Right forelimb (tissue), 1 donor: ENCODE measurements at regions not wholly inside any gene's neighbourhood (a gene's known extent, or its start where the extent isn't known, plus 50 kb on each side); places are given as distances from the start of the nearest gene placed in this dataset.
A peak's percentile ranks its signal among the peaks of the same experiment; 100 is the strongest.

ENCODE experiments used
- DNase-seq: peaks from one replicate; pipeline ENCODE4 v3.0.0-alpha.2; 2018

DNA sequence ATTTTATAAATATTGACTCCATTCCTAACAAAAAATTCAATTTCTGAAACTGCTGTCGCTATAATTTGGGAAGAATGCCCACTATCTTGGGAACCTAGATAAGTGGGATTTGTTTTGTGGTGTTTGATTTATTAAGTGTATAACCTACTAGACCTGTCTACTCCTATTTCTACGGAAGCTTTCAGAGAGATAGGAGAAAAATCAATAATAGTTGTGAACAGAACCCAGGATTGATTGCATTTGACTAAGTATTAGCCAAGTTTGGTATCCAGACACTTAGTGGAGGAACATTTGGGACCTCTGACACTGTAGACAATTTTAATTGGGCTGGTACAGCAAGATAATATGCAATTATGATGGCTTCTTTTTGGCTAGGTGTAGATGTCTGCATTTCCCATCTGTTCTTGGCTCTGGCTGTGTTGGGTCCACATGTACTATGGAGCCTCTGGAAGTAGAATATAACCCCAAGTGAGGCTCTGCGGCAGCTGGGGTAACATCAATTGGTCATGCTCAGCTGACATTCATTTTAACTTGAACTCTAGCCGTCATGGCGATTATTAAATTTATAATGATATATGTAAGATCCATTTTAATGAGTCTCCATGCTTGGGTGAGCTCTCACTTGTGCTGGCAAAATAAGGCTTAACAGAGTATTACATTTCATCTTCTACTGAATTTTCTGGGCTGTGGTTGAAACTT lies 111.5 kb upstream of the E2F8 start:
- DNase-seq = no peak

DNA sequence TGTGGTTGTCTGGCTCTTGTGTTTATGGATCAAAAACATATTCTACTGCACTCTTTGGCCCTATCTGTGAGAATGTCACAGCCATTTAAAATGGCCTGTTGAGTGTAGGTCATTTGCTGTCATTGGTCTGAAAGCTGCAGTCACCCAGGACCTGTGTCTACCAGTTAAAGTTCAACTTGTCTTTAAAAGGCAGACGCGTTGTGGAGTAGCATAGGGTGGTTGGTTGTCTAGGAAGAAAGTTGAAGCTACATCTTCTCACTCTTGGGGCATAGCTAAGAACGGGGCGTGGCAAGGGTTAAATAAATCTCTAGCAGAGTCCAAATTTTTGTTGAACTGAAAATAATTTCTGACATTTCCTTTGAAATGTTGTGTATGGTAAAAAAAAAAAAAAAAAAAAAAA lies 110.7 kb upstream of the E2F8 start:
- DNase-seq = no peak

DNA sequence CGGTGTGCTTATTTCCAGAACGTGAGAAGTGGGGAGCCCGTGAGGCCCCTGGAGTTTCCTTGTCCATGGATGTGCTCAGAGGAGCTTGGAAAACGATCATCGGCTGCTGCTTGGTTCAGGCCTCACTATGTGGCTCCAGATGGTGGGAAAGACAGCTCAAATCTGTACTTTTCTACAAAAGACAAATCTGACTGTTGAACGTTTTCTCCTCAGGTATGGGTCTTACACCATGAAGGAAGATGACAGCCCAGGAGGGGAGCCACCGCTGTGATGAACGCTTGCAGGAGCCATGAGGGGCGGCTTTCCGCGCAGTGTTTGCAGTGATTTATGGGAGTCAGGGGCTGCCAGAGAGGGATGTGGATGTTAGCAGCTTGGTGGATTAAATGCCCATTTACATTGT lies 109.4 kb upstream of the E2F8 start:
- no peak for DNase-seq

DNA sequence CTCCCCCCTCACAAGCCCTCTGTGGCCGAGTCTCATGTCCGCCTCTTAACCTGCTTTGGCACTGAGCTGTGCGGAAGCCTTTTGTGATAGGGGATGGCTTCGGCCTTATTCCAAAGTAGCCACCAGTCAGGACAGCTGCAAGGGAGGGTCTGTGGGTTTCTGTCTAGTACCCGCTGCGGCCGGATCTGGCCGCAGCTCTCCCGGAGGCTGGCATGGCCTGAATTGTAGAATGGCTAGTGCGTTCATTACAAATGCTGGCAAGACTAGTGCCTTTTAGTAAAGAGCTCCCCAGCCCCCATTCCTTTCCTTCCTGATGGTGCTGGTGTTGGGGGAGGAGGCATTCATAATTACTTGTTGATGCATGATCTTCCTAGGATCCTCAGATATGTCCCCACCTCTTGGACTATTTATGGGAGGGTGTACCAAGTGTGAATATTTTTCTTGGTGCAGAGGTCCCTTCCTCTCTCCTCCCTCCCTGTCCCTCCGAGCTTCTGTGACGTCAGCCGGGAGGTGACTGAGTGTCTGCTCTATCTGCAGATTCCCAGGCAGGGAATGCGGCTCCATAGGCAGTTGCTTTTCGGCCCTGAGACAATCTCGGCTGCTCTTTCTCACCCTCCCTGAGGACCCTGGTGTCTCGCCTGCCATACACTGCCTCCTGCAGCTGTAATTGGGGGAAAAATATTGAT lies 108.7 kb upstream of the E2F8 start:
- no peak for DNase-seq

DNA sequence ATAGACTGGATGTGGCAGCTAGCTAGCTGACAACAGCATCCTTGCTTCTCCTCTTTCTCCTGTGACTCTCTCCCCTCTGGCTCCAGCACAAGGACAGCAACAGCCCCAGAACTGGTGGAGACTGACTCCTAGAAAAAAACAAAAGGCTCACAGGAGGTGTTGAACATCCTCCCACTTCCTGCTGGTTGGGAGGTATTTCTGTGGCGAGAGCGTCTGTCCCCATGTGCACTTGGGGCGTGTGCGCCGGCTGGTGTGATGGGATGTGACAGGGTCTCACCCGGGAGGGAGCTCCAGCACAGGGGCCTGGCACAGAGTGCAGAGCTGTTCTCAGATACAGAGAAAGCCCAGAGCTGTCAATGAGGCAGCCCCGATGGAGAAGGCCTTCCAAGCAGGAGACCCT lies 107.2 kb upstream of the E2F8 start:
- no peak for DNase-seq

DNA sequence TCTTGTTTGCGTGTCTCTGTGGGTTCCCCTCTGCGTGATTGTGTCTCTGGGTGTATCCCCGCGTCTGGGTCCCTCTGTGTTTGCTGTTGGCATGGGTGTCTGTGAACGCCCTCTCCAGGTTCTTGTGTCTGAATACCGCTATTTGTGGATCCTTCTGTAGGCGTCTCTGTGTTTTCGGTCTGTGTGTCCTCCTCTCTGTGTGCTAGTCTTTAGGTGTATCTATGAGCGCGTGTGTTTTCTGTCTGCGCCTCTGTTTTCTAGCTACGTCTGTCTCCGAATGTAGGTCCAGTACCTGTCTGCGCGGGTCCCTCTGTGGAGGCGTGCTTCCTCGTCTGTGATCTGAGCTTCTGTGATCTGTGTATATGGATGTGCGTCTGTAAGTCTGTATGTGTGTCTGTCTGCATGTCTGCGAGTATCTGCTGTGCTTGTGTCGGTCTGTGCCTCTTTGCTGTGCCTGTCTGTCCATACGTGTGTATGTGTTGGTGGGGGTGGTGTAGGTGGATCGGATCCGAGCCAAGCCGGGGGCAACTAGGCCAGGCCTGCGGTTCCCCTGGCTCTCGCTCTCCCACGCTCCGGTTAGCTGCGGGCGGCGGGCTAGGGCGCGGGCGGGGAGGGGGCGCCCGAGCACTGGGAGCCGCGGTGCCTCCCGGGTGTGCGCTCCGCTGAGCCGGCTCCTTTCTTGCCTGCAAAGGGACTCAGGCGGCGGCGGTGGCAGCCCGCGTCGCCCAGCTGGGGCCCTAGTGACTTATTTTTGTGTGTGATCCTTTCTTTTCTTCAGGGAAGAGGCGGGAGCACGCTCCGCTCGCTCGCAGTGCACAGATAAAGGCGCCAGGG lies 105.3 kb upstream of the E2F8 start:
- DNase-seq = no peak

DNA sequence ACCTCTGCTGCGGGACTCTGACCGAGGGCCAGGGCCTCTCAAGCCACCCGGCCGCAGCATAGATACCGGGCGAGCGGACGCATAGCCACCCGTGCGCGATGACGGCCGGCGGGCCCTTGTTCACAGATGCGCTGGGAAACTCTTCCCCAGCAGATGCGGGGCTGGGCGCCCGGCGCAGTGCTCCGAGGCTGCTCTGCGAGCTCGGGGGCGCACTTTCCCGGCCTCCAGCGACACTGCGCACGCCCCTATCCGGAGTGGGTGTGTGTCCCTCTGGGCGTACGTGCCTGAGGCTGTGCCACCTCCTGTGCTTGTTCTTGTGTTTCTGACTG lies 104.7 kb upstream of the E2F8 start:
- DNase-seq = no peak

- peak; percentile 56 for DNase-seq
Measured at GRCh38 chr11:19344661-19345518, 104.1 kb upstream of the E2F8 start.

- no peak for DNase-seq
Measured at GRCh38 chr11:19342036-19342435, 101.3 kb upstream of the E2F8 start.

GRCh38 chr11:19338375-19338774 lies 97.6 kb upstream of the E2F8 start:
- no peak for DNase-seq

DNA sequence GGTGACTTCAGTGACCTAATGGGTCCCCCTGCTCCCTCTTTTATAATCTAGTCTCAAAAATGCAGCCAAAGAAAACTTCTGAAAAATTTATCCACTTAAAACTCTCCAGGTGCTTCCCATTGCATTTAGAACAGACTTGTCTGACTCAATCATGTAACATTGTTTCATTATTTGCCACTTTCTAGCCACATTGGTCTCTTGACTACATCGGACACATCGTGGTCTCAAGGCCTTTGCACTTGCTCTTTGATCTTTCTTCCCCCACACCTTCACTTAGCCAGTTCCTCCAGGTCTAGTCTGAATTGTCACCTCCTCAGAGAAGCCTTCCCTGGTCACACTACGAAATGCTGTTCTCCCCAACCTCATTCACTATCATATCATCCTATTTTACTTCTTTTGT lies 97.0 kb upstream of the E2F8 start:
- DNase-seq = no peak

DNA sequence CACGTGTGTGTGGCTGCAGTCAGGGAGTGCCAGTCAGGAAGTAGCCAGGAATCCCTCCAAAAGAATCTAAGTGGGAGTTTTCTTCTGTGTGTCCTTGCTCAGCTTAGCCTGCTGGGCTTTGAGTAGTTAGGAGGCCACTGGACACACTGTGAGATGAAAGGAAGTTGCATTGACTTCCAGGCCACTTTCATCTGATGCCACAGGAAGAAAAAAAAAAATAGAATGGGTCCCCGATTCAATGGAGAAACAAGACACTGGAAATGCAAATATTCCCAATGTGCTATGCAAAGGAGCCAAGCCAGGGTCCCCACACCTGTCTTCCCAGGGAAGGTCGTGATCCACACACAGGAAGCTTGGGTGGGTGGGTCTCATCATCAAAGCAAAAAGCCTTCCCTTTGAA lies 95.6 kb upstream of the E2F8 start:
- DNase-seq = no peak

- DNase-seq = no peak
Measured at GRCh38 chr11:19332476-19332875, 91.7 kb upstream of the E2F8 start.

DNA sequence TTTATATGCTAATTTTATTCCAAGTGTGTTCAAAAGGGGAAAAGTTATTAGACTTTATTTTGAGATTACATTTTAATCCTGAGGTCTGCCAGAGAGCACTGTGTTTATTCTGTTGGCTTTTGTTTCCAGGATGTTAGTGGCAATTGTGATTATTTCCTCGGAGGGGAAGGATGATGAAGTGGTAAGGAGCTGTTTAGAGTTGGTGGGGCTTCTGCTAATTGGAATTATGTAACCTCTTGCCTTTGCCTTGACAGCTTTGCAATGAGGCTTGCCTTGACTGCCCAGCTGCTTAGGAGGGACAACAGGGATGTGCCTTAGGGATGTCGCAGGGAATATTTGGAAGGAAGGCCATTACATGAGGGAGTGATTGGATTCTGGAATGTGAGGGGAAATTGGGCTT lies 89.7 kb upstream of the E2F8 start:
- DNase-seq = no peak

DNA sequence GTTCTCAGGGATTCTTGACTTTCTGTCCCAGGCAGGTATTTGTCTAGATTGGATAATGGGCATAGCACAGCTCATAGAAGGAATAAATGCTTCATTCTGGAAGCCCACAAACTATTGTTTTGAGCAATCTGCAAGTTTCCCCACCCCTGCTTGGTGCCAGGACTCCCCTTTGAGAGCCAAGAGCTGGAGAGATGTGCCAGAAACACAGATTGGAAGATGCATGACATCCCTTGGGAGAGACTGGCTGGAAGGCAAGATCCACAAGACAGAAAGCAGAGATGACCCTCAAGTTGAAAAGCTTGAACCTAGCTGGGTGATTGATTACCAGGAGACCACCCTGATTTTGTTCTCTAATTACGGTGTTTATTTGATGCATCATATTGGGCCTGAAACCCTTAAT lies 89.2 kb upstream of the E2F8 start:
- DNase-seq = no peak

DNA sequence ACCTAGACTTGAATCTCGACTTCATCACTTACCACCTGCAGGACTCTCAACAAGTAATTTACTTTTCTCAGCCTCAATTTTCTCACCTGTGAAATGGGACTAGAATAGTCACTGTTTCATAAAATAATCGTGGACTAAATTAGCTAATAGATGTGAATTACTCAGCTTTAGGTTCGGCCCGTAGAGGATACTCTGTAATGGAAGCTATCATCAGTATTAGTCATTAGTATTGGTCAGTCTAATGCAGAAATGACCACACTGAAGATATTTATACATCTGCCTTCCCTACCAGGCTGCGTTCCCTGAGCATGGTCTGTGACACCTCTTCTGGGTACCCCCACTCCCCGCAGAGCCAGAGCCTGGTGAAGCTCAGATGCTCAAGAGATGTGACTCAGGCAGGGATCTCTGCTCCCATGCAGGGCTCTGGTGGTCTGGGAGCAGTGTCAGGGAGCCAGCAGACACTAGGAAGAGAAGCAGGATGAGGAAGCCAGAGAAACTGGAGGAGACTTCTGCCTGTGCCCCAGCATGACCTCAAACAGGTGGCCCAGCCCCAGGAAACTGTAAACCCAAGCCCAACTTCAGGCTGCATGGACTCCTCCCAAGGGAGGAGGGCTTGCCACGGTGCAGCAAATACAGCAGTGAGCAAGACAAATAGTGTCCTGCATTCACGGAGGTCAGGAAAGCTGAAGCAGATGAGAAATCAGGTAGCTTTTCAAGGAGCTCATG lies 88.0 kb upstream of the E2F8 start:
- DNase-seq = no peak

DNA sequence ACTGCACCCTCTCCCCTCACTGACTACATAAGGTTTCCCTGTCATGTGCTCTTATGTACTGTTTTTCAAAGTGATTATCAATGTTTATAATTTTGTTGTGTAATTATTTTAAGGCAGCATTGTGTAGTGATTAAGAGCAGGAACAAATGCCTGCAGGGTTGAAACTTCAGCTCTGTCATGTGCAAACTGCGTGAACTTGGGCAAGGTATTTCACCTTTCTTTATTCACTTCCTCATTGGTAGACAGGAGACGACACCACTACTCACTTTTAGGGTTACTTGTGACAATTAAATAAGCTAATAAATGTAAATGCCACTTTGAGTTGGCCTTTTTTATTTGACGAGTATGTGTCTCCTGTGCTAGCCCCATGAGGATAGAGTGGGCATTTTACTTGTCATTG lies 86.5 kb upstream of the E2F8 start:
- no peak for DNase-seq

GRCh38 chr11:19326499-19326898 lies 85.8 kb upstream of the E2F8 start:
- DNase-seq = no peak

- no peak for DNase-seq
Measured at GRCh38 chr11:19323502-19323901, 82.8 kb upstream of the E2F8 start.

DNA sequence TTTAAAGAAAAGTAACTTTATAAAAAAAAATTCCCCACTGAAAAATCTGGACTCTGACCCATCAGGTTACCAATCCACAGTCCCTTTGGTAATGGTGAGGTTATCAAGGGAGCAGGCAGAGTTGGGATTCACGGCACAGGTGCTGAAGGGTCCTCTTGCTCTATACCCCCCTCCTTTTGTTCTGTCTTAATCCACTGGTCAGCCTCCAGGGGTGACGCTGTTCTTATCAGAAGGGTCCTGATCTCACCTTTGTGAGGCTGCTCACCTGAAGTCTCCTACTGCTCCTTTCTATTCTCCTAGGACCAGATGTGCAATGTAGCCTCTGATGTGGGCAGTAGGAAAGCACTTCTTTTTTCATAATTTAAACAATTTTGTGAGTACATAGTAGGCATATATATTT lies 80.6 kb upstream of the E2F8 start:
- DNase-seq = no peak

DNA sequence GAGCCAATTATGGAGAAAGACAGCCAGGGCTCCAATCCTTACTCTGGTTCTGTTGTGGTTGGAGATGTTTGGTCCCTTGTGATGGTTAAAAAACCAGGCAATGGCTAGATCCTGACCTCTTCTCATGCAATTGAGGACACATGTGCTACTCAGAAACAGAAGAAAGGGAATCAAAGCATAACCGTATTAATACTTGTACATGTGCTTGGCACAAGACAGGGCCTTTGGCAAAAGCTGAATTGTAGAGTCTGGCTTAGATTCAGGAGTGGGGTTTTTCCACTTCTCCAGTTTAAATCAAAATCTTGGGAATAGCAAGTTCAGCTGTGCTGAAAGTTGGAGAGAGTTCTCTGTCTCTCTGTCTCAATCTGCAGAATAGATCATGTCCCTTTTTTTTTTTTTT lies 80.1 kb upstream of the E2F8 start:
- peak; percentile 70 for DNase-seq

GRCh38 chr11:19316434-19316833 lies 75.7 kb upstream of the E2F8 start:
- DNase-seq = peak; percentile 53

- no peak for DNase-seq
Measured at GRCh38 chr11:19315511-19315910, 74.8 kb upstream of the E2F8 start.
